T47D (cell line): ENCODE measurements at regions not wholly inside any gene's neighbourhood (a gene's known extent, or its start where the extent isn't known, plus 50 kb on each side); places are given as distances from the start of the nearest gene placed in this dataset.

Source experiments
- DNase-seq, 2 experiments: peaks; one replicate each; pipeline versions ENCODE4 v3.0.0 to v3.0.0-alpha.2; 2011 to 2012; ENCODE audit warnings: low read depth in 1 of 2, low spot score in 1 of 2
- JUND ChIP-seq: IDR thresholded peaks from 2 replicates; pipeline ENCODE4 v1.6.1; 2012; ENCODE audit warnings: low read depth
- in situ Hi-C: cut with HindIII; loops from 2 replicates; pipeline ENCODE4 v1.10.0; 2016; ENCODE audit warnings: low sequenced_read_pairs, low pct_unique_long_range_greater_than_20kb

DNA sequence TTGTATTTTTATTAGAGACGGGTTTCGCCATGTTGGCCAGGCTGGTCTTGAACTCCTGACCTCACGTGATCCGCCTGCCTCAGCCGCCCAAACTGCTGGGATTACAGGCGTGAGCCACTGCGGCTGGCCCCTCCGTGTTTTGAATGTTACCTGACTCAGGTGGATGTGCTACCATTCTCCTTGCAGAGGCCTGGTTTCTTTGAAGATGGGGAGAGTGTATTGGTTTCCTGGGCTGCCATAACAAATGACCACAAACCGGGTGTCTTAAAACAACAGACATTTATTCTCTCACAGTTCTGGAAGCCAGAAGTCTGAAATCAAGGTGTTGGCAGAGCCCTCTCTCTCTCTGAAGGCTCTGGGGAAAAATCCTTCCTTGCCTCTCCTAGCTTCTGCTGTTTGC, 98.0 kb downstream of the IRF2BPL start:
- in situ Hi-C loops: no loop called here
- DNase-seq: no peak
- TF ChIP-seq JUND: no peak

DNA sequence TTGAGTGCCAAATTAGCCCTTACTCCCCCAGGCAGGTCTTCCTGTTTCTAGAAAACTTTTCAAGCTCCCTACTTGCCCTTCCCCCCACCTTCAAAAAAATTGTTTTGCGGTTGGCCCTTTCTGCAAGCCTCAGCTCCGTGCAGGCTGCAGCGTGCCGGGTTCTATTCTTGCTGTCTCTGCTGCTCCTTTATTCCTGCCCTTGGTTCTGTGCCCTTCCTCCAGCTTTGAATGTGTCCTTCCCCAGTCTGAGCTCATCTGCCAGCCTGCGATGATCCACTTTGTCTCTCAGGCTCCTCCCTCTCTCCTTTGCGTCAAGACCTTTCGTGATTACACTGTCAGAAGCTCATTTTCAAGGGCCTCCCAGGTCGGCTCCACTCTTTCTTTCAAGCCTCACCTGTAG, 98.6 kb downstream of the IRF2BPL start:
- no peak for DNase-seq
- in situ Hi-C loops: no loop called here
- no peak for TF ChIP-seq JUND

DNA sequence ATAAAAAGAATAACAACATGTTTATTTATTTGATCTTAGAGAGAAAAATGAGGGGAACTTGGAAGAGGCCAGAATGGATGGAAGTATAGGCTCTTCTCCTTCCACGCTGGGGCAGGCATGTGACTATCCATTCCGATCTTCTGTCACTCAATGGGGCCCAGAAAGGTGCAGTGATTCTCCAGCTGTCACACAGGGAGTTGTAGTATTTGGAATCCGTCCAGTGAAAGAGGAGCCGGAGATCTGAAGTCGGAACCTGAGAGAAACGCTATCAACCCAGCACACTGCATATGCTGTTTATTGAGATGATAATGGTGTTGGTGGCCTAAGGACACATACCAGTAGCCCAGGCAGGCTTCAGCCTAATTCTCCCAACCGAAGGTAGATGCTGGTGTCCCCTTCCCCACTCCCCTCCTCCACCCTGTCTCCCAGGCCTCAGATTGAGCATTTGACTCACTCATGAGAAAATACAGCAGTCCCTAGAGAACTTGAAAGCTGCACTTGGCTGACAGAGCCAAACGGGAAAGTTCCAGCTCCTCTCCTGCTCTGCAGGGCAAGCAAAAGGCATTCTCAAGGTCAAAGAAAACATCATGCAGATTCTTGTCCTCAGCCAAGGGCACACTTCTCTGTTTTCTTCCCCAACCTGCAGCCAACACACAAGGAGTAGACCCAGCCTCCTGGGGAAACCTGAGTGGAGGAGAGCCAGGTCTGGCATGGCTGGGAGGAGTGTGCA, 100.4 kb downstream of the IRF2BPL start:
- TF ChIP-seq JUND: no peak
- in situ Hi-C loops: no loop called here
- no peak for DNase-seq

DNA sequence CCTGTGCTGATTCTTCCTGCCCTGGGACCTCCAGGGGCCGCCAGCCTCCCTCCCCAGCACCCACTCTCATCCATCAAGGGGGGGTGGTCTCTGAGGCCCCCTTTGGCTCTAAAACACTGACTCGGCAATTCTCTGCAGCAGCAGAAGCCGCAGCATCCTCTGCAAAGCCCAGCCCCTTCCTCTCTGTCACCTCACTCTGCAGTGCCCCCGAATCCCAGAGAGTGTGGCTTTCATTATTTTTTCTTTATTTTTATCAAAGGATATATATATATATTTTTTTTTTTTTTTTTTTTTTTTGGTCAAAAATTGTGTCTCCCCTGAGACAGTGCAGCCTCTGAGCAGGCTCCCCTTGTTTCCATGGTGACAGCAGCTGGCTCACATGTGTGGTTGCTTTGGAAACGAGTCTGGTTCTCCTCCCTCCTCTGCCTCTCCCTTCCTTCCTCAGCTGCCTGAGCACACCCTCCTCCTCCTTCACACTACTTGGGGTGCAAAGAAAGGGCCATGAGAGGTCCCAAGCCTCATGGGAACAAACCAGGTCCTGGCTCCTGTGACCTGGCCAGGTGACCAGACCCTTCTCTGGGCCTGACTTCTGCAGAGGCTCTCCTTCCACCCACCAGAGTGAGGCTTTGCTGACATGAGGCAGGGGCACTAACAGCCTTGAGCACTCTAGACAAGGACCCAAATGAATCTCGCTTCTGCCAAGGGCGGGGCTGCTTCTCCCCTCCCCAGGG, 100.5 kb downstream of the LRRC74A start:
- DNase-seq: no peak
- in situ Hi-C loops: no loop called here
- TF ChIP-seq JUND: no peak

- in situ Hi-C loops: no loop called here
Measured at GRCh38 chr14:76925097-76925441, 98.9 kb downstream of the LRRC74A start.

GRCh38 chr14:76924371-76925096, 98.3 kb downstream of the LRRC74A start:
- in situ Hi-C loops: no loop called here
- no peak for DNase-seq
- TF ChIP-seq JUND: no peak

More at GRCh38 chr14:76925097-76925441, 98.9 kb downstream of the LRRC74A start:
- DNase-seq: no peak
- no peak for TF ChIP-seq JUND

GRCh38 chr14:76923431-76924370, 97.5 kb downstream of the LRRC74A start:
- DNase-seq: no peak
- in situ Hi-C loops: no loop called here
- TF ChIP-seq JUND: no peak

DNA sequence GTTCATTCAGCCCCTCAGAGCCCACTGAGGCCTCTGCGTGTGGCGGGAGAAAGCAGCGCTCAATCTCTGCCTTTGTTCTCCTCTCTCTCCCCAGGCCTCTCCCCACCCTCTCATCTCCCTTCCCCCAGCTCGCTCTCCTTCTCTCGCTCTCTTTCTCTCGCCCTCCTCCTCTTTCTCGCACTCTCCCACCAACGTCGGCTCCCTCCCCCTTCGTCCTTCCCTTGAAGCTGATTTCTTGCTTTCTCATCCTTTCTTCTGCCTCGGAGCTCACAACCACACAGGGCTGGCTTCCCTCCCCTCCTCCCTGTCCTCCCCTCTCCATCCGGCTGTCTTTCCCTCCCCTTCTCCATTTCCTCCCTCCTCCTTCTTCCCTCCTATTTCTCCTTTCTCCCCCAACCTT, 96.4 kb downstream of the LRRC74A start:
- in situ Hi-C loops: no loop called here
- TF ChIP-seq JUND: no peak
- DNase-seq: no peak

GRCh38 chr14:76922092-76922491, 95.9 kb downstream of the LRRC74A start:
- DNase-seq: no peak
- TF ChIP-seq JUND: no peak
- in situ Hi-C loops: no loop called here

GRCh38 chr14:76921088-76921399, 94.8 kb downstream of the LRRC74A start:
- no peak for DNase-seq
- TF ChIP-seq JUND: no peak
- in situ Hi-C loops: no loop called here

GRCh38 chr14:76920331-76921087, 94.3 kb downstream of the LRRC74A start:
- DNase-seq: no peak
- in situ Hi-C loops: no loop called here
- no peak for TF ChIP-seq JUND
